Epithelial cell of prostate (primary cell): ENCODE measurements at regions not wholly inside any gene's neighbourhood (a gene's known extent, or its start where the extent isn't known, plus 50 kb on each side); places are given as distances from the start of the nearest gene placed in this dataset.

Experiments
- DNase-seq: peaks from one replicate; pipeline ENCODE4 v3.0.0-alpha.2; 2011; ENCODE audit warnings: low read depth, low spot score
- H3K27ac ChIP-seq: fragments of 450-650 bp; 2 replicates; pipeline ENCODE4 v1.5.1; 2017; ENCODE audit warnings: mild to moderate bottlenecking

- no peak for DNase-seq
- H3K27ac ChIP-seq: no peak overlapping the region
Observed at GRCh38 chr19:31499281-31500196, 150.3 kb upstream of the TSHZ3 start.

DNA sequence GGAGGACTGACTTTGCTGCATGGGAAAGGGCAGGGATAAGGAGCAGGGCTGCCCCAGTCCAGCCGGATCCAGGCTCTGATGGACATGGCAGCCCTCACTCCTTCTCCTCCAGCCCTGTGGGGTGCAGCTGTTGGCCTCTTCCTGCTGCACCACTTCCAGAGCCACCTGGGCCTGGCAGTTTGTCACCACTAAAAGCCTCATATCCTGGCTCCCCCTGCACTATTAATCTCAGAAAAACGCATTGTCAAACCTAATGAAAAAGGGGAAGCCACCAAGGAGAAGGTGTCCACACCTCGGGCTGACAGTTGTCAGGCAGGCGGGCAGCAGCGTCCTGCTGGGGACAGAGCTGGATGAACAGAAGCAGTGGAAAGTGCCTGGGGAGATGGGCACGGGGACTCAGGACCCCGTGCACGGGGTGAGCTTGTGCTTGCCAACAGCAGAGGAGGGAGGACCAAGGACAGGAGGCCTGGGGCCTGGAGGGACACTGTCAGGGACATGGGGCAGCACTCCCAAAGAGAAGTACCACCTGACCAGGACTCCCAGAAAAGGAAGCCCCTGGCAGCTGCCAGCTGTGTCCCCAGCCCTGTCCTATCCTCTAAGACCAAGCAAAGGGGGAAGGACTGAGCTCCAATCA lies 151.1 kb upstream of the TSHZ3 start:
- no peak for DNase-seq
- no peak overlapping the region for H3K27ac ChIP-seq

DNA sequence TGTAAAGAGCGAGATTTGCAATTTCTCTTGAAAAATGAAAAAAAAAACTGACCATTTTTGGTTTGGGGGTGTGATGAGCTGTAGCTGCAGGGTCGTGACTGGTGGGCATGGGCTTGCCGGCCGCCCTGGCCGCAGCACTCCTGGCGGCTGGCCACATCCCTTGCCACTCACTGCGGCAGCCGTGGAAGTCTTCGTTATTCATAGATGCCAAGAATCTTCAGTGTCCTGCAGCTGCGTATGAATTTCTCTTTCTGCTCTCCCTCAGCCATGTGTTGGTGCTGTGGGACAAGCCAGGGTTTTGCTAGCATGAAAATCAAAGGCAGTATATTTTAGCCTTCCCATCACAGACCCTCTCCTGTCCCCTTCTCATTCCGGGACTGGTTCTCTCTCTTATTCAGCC lies 151.7 kb upstream of the TSHZ3 start:
- DNase-seq: no peak
- H3K27ac ChIP-seq: no peak overlapping the region

GRCh38 chr19:31501427-31502195 lies 152.4 kb upstream of the TSHZ3 start:
- DNase-seq: no peak

DNA sequence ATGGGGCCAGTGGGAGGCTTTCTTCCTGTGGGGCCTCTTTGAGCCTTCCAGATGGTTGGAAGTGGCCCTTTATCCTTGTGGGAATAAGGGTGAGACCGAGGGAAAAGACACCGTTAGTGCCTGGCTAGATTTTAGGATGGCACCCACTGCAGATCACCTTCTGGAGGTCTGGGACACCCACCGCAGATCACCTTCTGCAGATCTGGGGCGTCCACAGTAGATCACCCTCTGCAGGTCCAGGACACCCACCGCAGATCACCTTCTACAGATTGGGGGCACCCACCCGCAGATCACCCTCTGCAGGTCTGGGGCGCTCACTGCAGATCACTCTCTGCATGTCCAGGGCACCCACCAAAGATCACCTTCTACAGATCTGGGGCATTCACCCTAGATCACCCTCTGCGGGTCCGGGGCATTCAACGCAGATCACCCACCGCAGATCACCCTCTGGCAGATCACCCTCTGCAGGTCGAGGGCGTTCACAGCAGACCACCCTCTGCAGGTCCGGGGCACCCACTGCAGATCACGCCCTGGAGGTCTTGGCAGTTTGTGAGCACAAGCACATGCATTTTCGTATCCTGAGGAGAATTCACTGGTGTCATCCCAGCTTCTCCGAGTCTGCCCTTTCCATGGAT lies 153.4 kb upstream of the TSHZ3 start:
- DNase-seq: no peak
- H3K27ac ChIP-seq: no peak overlapping the region

More at GRCh38 chr19:31501427-31502195, 152.4 kb upstream of the TSHZ3 start:
- H3K27ac ChIP-seq: no peak overlapping the region

- DNase-seq: no peak
- H3K27ac ChIP-seq: no peak overlapping the region
Observed at GRCh38 chr19:31503211-31503610, 154.0 kb upstream of the TSHZ3 start.

- no peak for DNase-seq
- H3K27ac ChIP-seq: no peak overlapping the region
Observed at GRCh38 chr19:31504221-31504620, 155.0 kb upstream of the TSHZ3 start.

DNA sequence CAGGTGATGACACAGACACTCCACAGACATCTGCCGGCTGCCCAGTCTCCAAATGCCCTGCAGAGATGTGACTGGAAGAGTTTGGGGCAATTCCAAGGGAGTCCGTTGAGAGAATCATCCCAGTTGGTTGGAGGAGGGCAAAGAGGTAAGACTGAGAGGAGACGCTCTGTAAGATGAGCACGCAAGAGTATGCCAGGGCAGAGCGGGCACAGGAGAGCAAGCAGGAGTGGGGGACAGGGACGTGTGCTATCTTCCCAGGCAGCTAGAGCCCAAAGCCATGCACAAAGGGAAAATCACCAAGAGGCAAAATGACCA lies 156.3 kb upstream of the TSHZ3 start:
- H3K27ac ChIP-seq: no peak overlapping the region
- no peak for DNase-seq

DNA sequence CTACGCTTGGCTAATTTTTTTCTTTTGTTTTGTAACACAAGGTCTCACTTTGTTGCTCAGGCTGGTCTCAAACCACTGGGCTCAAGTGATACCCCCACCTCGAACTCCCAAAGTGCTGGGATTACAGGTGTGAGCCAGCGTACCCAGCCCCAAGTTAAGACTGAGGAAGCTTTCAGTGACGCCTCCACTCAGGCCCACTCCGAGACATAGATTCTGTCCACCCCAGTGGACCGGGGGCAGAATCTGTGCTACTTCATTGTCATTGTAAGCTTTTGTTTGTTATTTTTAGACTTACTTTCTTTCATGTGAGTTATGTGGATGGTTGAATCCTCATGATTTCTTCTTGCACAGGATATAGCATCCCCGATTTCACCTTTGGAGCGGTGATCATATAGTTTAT lies 156.9 kb upstream of the TSHZ3 start:
- H3K27ac ChIP-seq: no peak overlapping the region
- no peak for DNase-seq

GRCh38 chr19:31510635-31511034 lies 161.4 kb upstream of the TSHZ3 start:
- H3K27ac ChIP-seq: no peak overlapping the region

DNA sequence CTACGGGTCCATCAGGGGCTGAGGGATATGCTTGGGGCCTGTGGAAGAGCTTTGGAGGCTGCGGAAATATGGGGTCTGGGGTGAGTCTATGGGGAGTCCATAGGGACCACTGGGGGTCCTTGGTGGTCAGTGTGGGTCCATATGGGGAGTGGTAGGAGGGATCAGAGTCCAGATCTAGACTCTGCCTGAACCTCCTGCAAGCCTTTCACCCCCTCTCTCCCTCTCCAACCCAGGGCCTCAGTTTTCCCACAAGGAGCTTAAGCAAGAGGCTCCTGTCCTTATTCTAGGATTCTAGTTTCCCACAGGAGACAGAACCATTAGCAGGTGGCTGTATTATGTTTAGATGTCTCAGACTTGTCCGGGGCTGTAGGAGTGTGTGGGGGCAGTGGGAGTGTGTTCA lies 161.9 kb upstream of the TSHZ3 start:
- no peak overlapping the region for H3K27ac ChIP-seq
- DNase-seq: no peak

More at GRCh38 chr19:31510635-31511034, 161.4 kb upstream of the TSHZ3 start:
- DNase-seq: no peak

DNA sequence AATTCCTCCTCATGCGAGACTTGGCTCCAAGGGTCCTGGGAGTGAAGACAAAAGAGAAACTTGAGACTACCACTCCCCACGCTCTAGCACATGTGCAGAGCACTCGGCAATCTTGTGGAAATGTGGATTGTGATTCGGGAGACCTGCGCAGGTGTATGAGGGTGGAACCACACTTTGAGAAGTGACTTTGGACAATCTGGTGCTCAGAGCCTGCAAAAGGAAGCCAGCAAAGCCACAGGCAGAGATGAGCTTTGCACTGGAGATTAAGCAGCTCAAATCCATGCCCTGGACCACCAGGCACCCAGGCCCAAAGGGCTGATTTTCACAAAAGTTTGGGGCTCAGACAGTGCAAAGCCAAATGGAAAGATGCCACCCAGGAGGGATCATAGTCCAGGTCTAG lies 162.5 kb upstream of the TSHZ3 start:
- DNase-seq: no peak
- no peak overlapping the region for H3K27ac ChIP-seq

DNA sequence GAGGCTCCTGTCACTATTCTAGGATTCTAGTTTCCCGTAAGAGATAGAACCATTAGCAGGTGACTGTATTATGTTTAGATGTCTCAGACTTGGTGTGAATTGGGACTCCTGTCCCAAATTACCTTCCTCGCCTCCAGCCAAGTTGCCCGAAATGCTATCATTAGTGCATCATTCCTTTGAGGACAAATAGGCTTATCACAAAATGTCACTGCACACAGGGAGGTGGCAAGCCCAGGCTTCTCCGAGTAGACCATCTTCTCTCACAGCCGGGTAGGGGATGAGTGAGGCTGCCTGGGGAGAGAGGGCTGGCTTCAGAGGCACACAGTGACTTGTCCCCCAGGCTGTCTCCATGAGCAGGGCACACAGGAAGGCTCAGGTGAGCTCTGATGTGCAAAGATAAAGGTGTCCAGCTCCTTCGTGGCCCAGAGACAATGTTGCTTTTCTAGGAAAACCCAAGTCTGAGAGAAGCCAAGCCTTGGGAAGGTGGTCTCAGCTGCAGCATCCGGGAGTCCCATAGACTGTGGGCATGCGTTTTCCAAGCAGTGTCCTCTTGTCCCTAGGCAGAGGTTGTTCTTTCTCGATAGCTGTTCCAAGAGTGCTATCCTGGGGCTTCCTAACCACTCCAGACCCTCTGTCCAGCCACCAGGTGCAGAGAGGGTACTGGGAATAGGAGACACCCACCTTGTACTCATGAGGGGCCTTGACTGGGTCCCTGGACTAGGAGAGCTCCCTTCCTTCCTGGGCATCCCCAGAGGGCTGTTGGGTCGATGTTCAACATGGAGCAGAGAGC lies 163.1 kb upstream of the TSHZ3 start:
- H3K27ac ChIP-seq: no peak overlapping the region
- DNase-seq: no peak

DNA sequence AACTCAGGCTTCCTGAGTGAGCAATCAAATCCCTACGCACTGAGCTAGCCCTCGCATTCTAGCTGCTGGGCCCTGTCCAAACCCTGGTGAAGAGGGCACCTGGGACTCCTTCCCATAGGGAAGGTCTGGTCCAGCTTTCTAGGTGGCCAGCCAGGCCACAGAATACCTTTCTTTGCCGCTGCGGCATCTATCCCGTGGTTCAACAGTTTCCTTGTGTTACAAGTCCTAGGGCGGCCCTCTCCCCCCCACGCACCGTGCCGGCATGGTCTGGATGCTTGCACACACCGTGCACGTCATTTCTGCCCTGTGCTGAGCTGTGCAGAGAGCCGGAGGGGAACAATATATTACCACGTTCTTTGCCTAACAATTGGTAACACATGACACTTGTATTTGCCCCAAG lies 164.6 kb upstream of the TSHZ3 start:
- H3K27ac ChIP-seq: no peak overlapping the region
- no peak for DNase-seq

GRCh38 chr19:31515931-31516330 lies 166.7 kb upstream of the TSHZ3 start:
- no peak for DNase-seq
- H3K27ac ChIP-seq: no peak overlapping the region

DNA sequence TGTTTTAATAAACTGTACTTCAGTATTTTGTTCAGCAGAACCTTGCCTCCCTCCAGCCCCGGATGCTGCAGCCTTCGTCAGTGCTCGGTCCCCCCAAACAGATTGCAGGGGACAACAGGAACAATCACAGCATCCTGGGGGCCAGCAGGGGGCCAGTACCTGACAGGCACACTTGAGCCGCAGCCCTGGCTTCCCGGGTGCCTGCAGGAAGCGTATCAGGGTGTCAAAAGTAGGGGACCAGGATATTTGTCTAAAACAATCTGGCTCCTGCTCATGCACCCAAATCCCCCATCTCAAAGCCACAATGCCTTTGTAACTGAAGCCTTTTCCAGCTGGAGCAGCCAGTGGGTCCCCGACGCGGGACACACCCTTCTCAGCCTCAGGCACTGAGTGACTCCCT lies 167.5 kb upstream of the TSHZ3 start:
- no peak for DNase-seq
- H3K27ac ChIP-seq: no peak overlapping the region

GRCh38 chr19:31517224-31518180 lies 168.3 kb upstream of the TSHZ3 start:
- DNase-seq: no peak
- no peak overlapping the region for H3K27ac ChIP-seq

- no peak overlapping the region for H3K27ac ChIP-seq
- DNase-seq: no peak
Observed at GRCh38 chr19:31518216-31519020, 169.2 kb upstream of the TSHZ3 start.
